HG02840 (cell line): ENCODE measurements at regions not wholly inside any gene's neighbourhood (a gene's known extent, or its start where the extent isn't known, plus 50 kb on each side); places are given as distances from the start of the nearest gene placed in this dataset.
"Not testable (repeated sequence)": the region's sequence is repeated elsewhere in the genome, so short reads cannot be mapped to it uniquely, and the experiment has no call there.

ENCODE experiments used
- ATAC-seq: cut with Tn5 transposase; IDR thresholded peaks from one replicate; pipeline ENCODE4 v1.9.1; 2021; ENCODE audit warnings: mild to moderate bottlenecking, moderate library complexity, moderate number of reproducible peaks; ENCODE audit not compliant: unreplicated experiment, low FRiP score

- ATAC-seq: no peak
These were observed 647.6 kb upstream of the SPRY2 start for GRCh38 chr13:80988391-80989151.

- ATAC-seq: peak; percentile 97
These were observed 638.2 kb upstream of the SPRY2 start for GRCh38 chr13:80979035-80979641.

GRCh38 chr13:80977168-80977567, 636.2 kb upstream of the SPRY2 start:
- ATAC-seq: no peak

- ATAC-seq: no peak
These were observed 635.0 kb upstream of the SPRY2 start for GRCh38 chr13:80975903-80976302.

GRCh38 chr13:80973721-80974120, 632.8 kb upstream of the SPRY2 start:
- no peak for ATAC-seq

- no peak for ATAC-seq
These were observed 632.0 kb upstream of the SPRY2 start for GRCh38 chr13:80972857-80973478.

GRCh38 chr13:80965097-80965496, 624.2 kb upstream of the SPRY2 start:
- no peak for ATAC-seq

- ATAC-seq: no peak
These were observed 621.9 kb upstream of the SPRY2 start for GRCh38 chr13:80962855-80963254.

GRCh38 chr13:80962173-80962572, 621.2 kb upstream of the SPRY2 start:
- ATAC-seq: no peak

GRCh38 chr13:80957019-80957655, 616.2 kb upstream of the SPRY2 start:
- no peak for ATAC-seq

GRCh38 chr13:80955501-80955900, 614.6 kb upstream of the SPRY2 start:
- no peak for ATAC-seq

- no peak for ATAC-seq
These were observed 611.2 kb upstream of the SPRY2 start for GRCh38 chr13:80952158-80952557.

- ATAC-seq: no peak
These were observed 605.3 kb upstream of the SPRY2 start for GRCh38 chr13:80946008-80946802.

- ATAC-seq: no peak
These were observed 604.4 kb upstream of the SPRY2 start for GRCh38 chr13:80945328-80945727.

GRCh38 chr13:80939581-80939980, 598.7 kb upstream of the SPRY2 start:
- ATAC-seq: no peak

- no peak for ATAC-seq
These were observed 590.8 kb upstream of the SPRY2 start for GRCh38 chr13:80931766-80932165.

GRCh38 chr13:80931118-80931517, 590.2 kb upstream of the SPRY2 start:
- no peak for ATAC-seq

- ATAC-seq: no peak
These were observed 587.3 kb upstream of the SPRY2 start for GRCh38 chr13:80928241-80928640.

- not testable (repeated sequence) for ATAC-seq
These were observed 585.1 kb upstream of the SPRY2 start for GRCh38 chr13:80926024-80926423.

GRCh38 chr13:80924596-80924995, 583.7 kb upstream of the SPRY2 start:
- ATAC-seq: no peak
